Gastroesophageal sphincter (tissue), 4 donors: ENCODE measurements at regions not wholly inside any gene's neighbourhood (a gene's known extent, or its start where the extent isn't known, plus 50 kb on each side); places are given as distances from the start of the nearest gene placed in this dataset.
"Not testable (repeated sequence)": the region's sequence is repeated elsewhere in the genome, so short reads cannot be mapped to it uniquely, and the experiment has no call there.

ENCODE experiments used
- ATAC-seq: fragments of 150-250 bp; one replicate; pipeline ENCODE4 v1.9.1; 2016; ENCODE audit warnings: mild to moderate bottlenecking, moderate library complexity
- H3K27ac ChIP-seq, 4 donors: fragments of 200-600 bp; sonication (generic) in 3 of 4; 1 replicate in 3 of 4; 2 replicates in 1 of 4; pipeline ENCODE4 v1.5.1; 2016 to 2019
- H3K27me3 ChIP-seq: fragments of 200-600 bp; sonication (generic); one replicate; pipeline ENCODE4 v1.5.1; 2019
- H3K36me3 ChIP-seq, 2 donors: fragments of 200-600 bp; sonication (generic); one replicate each; pipeline ENCODE4 v1.5.1; 2019; ENCODE audit warnings: control low read depth in 1 of 2
- H3K4me1 ChIP-seq, 3 donors: fragments of 200-600 bp; sonication (generic); 1 replicate in 2 of 3; 2 replicates in 1 of 3; pipeline ENCODE4 v1.5.1; 2016 to 2019; ENCODE audit warnings: control low read depth in 2 of 3
- H3K4me3 ChIP-seq, 2 donors: fragments of 200-600 bp; sonication (generic); one replicate each; pipeline ENCODE4 v1.5.1; 2019; ENCODE audit warnings: mild to moderate bottlenecking in 1 of 2, moderate library complexity in 1 of 2
- H3K9me3 ChIP-seq, 3 donors: fragments of 200-600 bp; sonication (generic); one replicate each; pipeline ENCODE4 v1.5.1; 2017 to 2019; ENCODE audit warnings: control low read depth in 2 of 3
- CTCF ChIP-seq, 4 experiments: fragments of 200-600 bp in 2 of 4; fragments of 450-650 bp in 2 of 4; sonication (generic) in 1 of 4; IDR thresholded peaks; one replicate each; pipeline ENCODE4 v1.5.1; 2017 to 2019; ENCODE audit warnings: antibody characterized with exemption in 4 of 4, mild to moderate bottlenecking in 2 of 4, moderate library complexity in 2 of 4
- EP300 ChIP-seq: sonication (generic); formaldehyde crosslinking; IDR thresholded peaks from one replicate; pipeline ENCODE4 v1.6.1; 2017; ENCODE audit warnings: antibody characterized with exemption, mild to moderate bottlenecking
- POLR2A ChIP-seq, 2 donors: fragments of 450-650 bp; IDR thresholded peaks; one replicate each; pipeline ENCODE4 v1.6.1; 2017; ENCODE audit warnings: antibody characterized with exemption in 2 of 2, mild to moderate bottlenecking in 2 of 2, moderate library complexity in 1 of 2
- POLR2AphosphoS5 ChIP-seq: sonication (generic); formaldehyde crosslinking; IDR thresholded peaks from one replicate; pipeline ENCODE4 v1.6.1; 2017; ENCODE audit warnings: antibody characterized with exemption
- WGBS, 2 donors: methylation state at CpG; one replicate each; pipeline ENCODE4 v1.1.5; 2018; ENCODE audit warnings: low coverage in 1 of 2; 5-methylcytosine and 5-hydroxymethylcytosine counted together

GRCh38 chr1:194755241-194755994 is 1569.0 kb upstream of the B3GALT2 start:
- no peak for ATAC-seq
- H3K27me3 ChIP-seq, result no peaks in the 10 kb centered on the region
- H3K4me3 ChIP-seq, result no peak overlapping the region
- 44 to 62% methylated on average over 3 of the region's 3 CpGs for WGBS, 2 donors
- TF ChIP-seq EP300 (no peak), POLR2AphosphoS5 (no peak), POLR2A (IDR thresholded peaks at IDR 0.05) (no peak), CTCF (IDR thresholded peaks at IDR 0.05) (no peak)
- no peaks in the 10 kb centered on the region for H3K4me1 ChIP-seq
- peaks cover 0 to 7% (median 0%) of the 10 kb centered on the region in 3 donors for H3K9me3 ChIP-seq
- H3K36me3 ChIP-seq, result no peaks in the 10 kb centered on the region
- H3K27ac ChIP-seq, result no peak overlapping the region

GRCh38 chr1:194738843-194739242 is 1552.4 kb upstream of the B3GALT2 start:
- not testable (repeated sequence) for H3K9me3 ChIP-seq, H3K4me1 ChIP-seq, H3K27ac ChIP-seq, H3K4me3 ChIP-seq, ATAC-seq, H3K27me3 ChIP-seq, H3K36me3 ChIP-seq
- WGBS, 2 donors, result 80 to 87% methylated on average over 3 to 5 of the region's 5 CpGs

GRCh38 chr1:194734970-194735369 is 1548.6 kb upstream of the B3GALT2 start:
- Histone ChIP-seq H3K9me3 (no peaks in the 10 kb centered on the region), H3K4me3 (no peak overlapping the region), H3K27ac (no peak overlapping the region), H3K36me3 (no peaks in the 10 kb centered on the region), H3K4me1 (no peaks in the 10 kb centered on the region), H3K27me3 (no peaks in the 10 kb centered on the region)
- 46% methylated on average over 1 of the region's 1 CpG; no CpG with 5 or more reads in 1 of the 2 donors for WGBS, 2 donors
- ATAC-seq, result no peak
- no peak for TF ChIP-seq EP300
- no peak for TF ChIP-seq POLR2A (IDR thresholded peaks at IDR 0.05)
- TF ChIP-seq POLR2AphosphoS5, result no peak
- no peak for TF ChIP-seq CTCF (IDR thresholded peaks at IDR 0.05)

- TF ChIP-seq POLR2A (IDR thresholded peaks at IDR 0.05), result no peak
- no peak for TF ChIP-seq POLR2AphosphoS5
- no peak for TF ChIP-seq EP300
- no peak for TF ChIP-seq CTCF (IDR thresholded peaks at IDR 0.05)
- ATAC-seq, result no peak
- H3K36me3 ChIP-seq, result no peaks in the 10 kb centered on the region
- no peaks in the 10 kb centered on the region for H3K27me3 ChIP-seq
- no peaks in the 10 kb centered on the region for H3K9me3 ChIP-seq
- H3K4me3 ChIP-seq, result no peak overlapping the region
- H3K27ac ChIP-seq, result no peak overlapping the region
- no peaks in the 10 kb centered on the region for H3K4me1 ChIP-seq
Observed at GRCh38 chr1:194731025-194731424, 1544.6 kb upstream of the B3GALT2 start.

- Histone ChIP-seq H3K9me3 (no peaks in the 10 kb centered on the region), H3K36me3 (no peaks in the 10 kb centered on the region), H3K27ac (no peak overlapping the region), H3K4me3 (no peak overlapping the region), H3K27me3 (no peaks in the 10 kb centered on the region), H3K4me1 (no peaks in the 10 kb centered on the region)
- 71 to 87% methylated on average over 3 of the region's 3 CpGs for WGBS, 2 donors
- TF ChIP-seq POLR2A (IDR thresholded peaks at IDR 0.05) (no peak), CTCF (IDR thresholded peaks at IDR 0.05) (no peak), EP300 (no peak), POLR2AphosphoS5 (no peak)
- ATAC-seq, result no peak
Observed at GRCh38 chr1:194730304-194730703, 1543.9 kb upstream of the B3GALT2 start.
